MM.1S (cell line): ENCODE measurements at regions not wholly inside any gene's neighbourhood (a gene's known extent, or its start where the extent isn't known, plus 50 kb on each side); places are given as distances from the start of the nearest gene placed in this dataset.

Experiments used
- DNase-seq: peaks from one replicate; pipeline ENCODE4 v3.0.0-alpha.2; 2015
- H2AFZ ChIP-seq: fragments of 300-600 bp; sonication (generic); 2 replicates; pipeline ENCODE4 v1.6.0; 2016; ENCODE audit warnings: antibody characterized with exemption, low read length
- H3F3A ChIP-seq: fragments of 300-600 bp; sonication (generic); 2 replicates; pipeline ENCODE4 v1.6.1; 2016; ENCODE audit warnings: mild to moderate bottlenecking, antibody characterized with exemption, low read length, moderate library complexity, mixed read lengths; ENCODE audit not compliant: insufficient read depth
- H3K27ac ChIP-seq: fragments of 300-600 bp; sonication (generic); 2 replicates; pipeline ENCODE4 v1.5.1; 2016; ENCODE audit warnings: mild to moderate bottlenecking, low read length
- H3K27me3 ChIP-seq: fragments of 300-600 bp; sonication (generic); replicated peaks from 2 replicates; pipeline ENCODE4 v1.6.0; 2016; ENCODE audit warnings: low read length; ENCODE audit not compliant: insufficient read depth
- H3K36me3 ChIP-seq: fragments of 300-600 bp; sonication (generic); replicated peaks from 2 replicates; pipeline ENCODE4 v1.6.1; 2016; ENCODE audit warnings: mild to moderate bottlenecking, low read length, mixed read lengths; ENCODE audit not compliant: insufficient read depth
- H3K4me1 ChIP-seq: fragments of 300-600 bp; sonication (generic); 2 replicates; pipeline ENCODE4 v1.6.1; 2016; ENCODE audit warnings: low read length, mixed read lengths
- H3K4me2 ChIP-seq: fragments of 300-600 bp; sonication (generic); 2 replicates; pipeline ENCODE4 v1.6.0; 2016; ENCODE audit warnings: low read depth, low read length
- H3K4me3 ChIP-seq: fragments of 300-600 bp; sonication (generic); 2 replicates; pipeline ENCODE4 v1.5.1; 2016; ENCODE audit warnings: low read length, mixed read lengths
- H3K79me2 ChIP-seq: fragments of 300-600 bp; sonication (generic); 2 replicates; pipeline ENCODE4 v1.6.1; 2016; ENCODE audit warnings: mixed run types, low read length, mixed read lengths
- H3K9ac ChIP-seq: fragments of 300-600 bp; sonication (generic); 2 replicates; pipeline ENCODE4 v1.6.1; 2016; ENCODE audit warnings: low read length, mixed read lengths
- H3K9me2 ChIP-seq: fragments of 300-600 bp; sonication (generic); replicated peaks from 2 replicates; pipeline ENCODE4 v1.6.1; 2016; ENCODE audit warnings: mild to moderate bottlenecking, low read length, mixed read lengths; ENCODE audit not compliant: insufficient read depth
- H3K9me3 ChIP-seq: fragments of 300-600 bp; sonication (generic); replicated peaks from 2 replicates; pipeline ENCODE4 v1.6.1; 2016; ENCODE audit warnings: mild to moderate bottlenecking, low read length, mixed read lengths; ENCODE audit not compliant: insufficient read depth
- H4K20me1 ChIP-seq: fragments of 300-600 bp; sonication (generic); 2 replicates; pipeline ENCODE4 v1.6.1; 2016; ENCODE audit warnings: mild to moderate bottlenecking, low read length, moderate library complexity, mixed read lengths; ENCODE audit not compliant: insufficient read depth
- CTCF ChIP-seq: fragments of 300-600 bp; sonication (generic); IDR thresholded peaks from 2 replicates; pipeline ENCODE4 v1.5.1; 2016; ENCODE audit warnings: antibody characterized with exemption, low read length, mixed read lengths
- EZH2 ChIP-seq: fragments of 300-600 bp; sonication (generic); optimal IDR thresholded peaks from 2 replicates; pipeline ENCODE3; 2017; ENCODE audit warnings: low read depth, mild to moderate bottlenecking, antibody characterized with exemption, low read length, mixed read lengths
- EZH2phosphoT487 ChIP-seq: fragments of 300-600 bp; sonication (generic); IDR thresholded peaks from 2 replicates; pipeline ENCODE4 v1.6.1; 2018; ENCODE audit warnings: antibody characterized with exemption, low read length

GRCh38 chr4:117447925-117448324, 362.5 kb upstream of the TRAM1L1 start:
- no peaks in the 10 kb centered on the region for H3K79me2 ChIP-seq
- no peaks in the 10 kb centered on the region for H3K36me3 ChIP-seq
- H3K4me2 ChIP-seq = no peak overlapping the region
- no peak overlapping the region for H3K27ac ChIP-seq
- TF ChIP-seq EZH2 = no peak
- TF ChIP-seq CTCF = peak; percentile 40
- no peak overlapping the region for H2AFZ ChIP-seq
- no peaks in the 10 kb centered on the region for H4K20me1 ChIP-seq
- no peaks in the 10 kb centered on the region for H3K27me3 ChIP-seq
- no peak overlapping the region for H3K4me3 ChIP-seq
- no peak overlapping the region for H3K9ac ChIP-seq
- peak; percentile 20 for DNase-seq
- no peaks in the 10 kb centered on the region for H3K4me1 ChIP-seq
- H3K9me3 ChIP-seq = no peaks in the 10 kb centered on the region
- no peaks in the 10 kb centered on the region for H3F3A ChIP-seq
- no peaks in the 10 kb centered on the region for H3K9me2 ChIP-seq

DNA sequence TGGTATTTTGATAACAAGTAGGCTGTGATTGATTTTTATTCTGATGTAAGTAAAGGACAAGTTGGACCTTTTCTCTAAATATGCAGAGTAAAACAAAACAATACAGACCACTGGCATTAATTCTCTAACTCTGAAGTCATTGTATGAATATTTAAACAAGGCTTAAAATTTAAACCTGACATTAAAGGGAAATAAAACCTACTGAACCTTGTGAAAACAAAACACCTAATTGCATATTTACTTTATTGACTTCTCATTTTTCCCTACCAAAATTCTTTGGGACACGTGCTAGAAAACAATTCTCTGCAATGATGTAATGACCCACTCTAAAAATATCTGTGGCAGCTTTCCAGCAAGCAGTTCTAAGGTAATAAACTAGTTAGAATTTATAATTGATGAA, 369.7 kb upstream of the TRAM1L1 start:
- H3K27ac ChIP-seq = no peak overlapping the region
- no peak overlapping the region for H2AFZ ChIP-seq
- DNase-seq = no peak
- no peak overlapping the region for H3K4me3 ChIP-seq
- H3K4me1 ChIP-seq = no peaks in the 10 kb centered on the region
- H3F3A ChIP-seq = no peaks in the 10 kb centered on the region
- H3K27me3 ChIP-seq = no peaks in the 10 kb centered on the region
- H3K9me3 ChIP-seq = no peaks in the 10 kb centered on the region
- H4K20me1 ChIP-seq = no peaks in the 10 kb centered on the region
- no peak overlapping the region for H3K9ac ChIP-seq
- H3K4me2 ChIP-seq = no peak overlapping the region
- H3K9me2 ChIP-seq = no peaks in the 10 kb centered on the region
- no peaks in the 10 kb centered on the region for H3K79me2 ChIP-seq
- H3K36me3 ChIP-seq = no peaks in the 10 kb centered on the region
- TF ChIP-seq EZH2 (no peak), CTCF (no peak), EZH2phosphoT487 (no peak)

DNA sequence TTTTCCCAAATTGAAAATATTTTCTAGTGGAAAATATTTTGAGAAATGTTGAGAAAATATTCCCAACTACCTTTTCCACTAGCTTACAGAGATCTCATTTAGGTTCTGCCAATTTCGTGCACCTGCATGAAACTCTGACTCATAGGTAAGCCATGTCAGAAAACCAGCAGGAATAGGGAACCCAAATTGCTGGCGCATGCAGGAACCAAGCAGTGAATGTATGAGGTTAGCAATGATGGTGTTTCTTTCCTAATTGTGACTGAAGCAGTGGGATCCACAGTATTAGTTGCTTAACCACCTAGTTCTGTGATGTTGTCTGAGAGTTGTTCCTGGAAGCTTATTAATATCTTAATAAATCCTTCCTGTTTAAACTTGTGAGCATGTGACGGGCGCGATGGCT, 381.0 kb upstream of the TRAM1L1 start:
- no peaks in the 10 kb centered on the region for H4K20me1 ChIP-seq
- H3K9me2 ChIP-seq = no peaks in the 10 kb centered on the region
- H3K79me2 ChIP-seq = no peaks in the 10 kb centered on the region
- no peaks in the 10 kb centered on the region; the same call in 1 of the 2 replicates for H3F3A ChIP-seq
- no peak overlapping the region for H3K4me3 ChIP-seq
- no peaks in the 10 kb centered on the region for H3K27me3 ChIP-seq
- peaks cover 7% of the 10 kb centered on the region; the same call in 1 of the 2 replicates for H3K4me1 ChIP-seq
- DNase-seq = no peak
- no peak overlapping the region for H3K27ac ChIP-seq
- no peaks in the 10 kb centered on the region for H3K9me3 ChIP-seq
- H3K9ac ChIP-seq = no peak overlapping the region
- H2AFZ ChIP-seq = no peak overlapping the region
- no peak overlapping the region for H3K4me2 ChIP-seq
- no peak for TF ChIP-seq CTCF
- no peak for TF ChIP-seq EZH2phosphoT487
- no peak for TF ChIP-seq EZH2
- H3K36me3 ChIP-seq = no peaks in the 10 kb centered on the region
